GM12878 (cell line): ENCODE measurements at regions not wholly inside any gene's neighbourhood (a gene's known extent, or its start where the extent isn't known, plus 50 kb on each side); places are given as distances from the start of the nearest gene placed in this dataset.

Experiments used
- ATAC-seq: fragments of 200-7000 bp; cut with Tn5 transposase; 3 replicates; pipeline ENCODE4 v1.9.1; 2020; ENCODE audit warnings: mild to moderate bottlenecking, moderate library complexity
- BruUV-seq: library from RNA; stranded (reverse); fragments of 400-500 nt; replicated peaks from 2 replicates; lab custom pipeline; 2021; lab: Mats Ljungman, UMichigan
- CTCF ChIA-PET: fragments of 300-600 bp; sonication (Branson Sonifier 250); formaldehyde crosslinking; extraction: SDS; loops from one replicate; lab custom pipeline; 2021; ENCODE audit warnings: inconsistent platforms; lab: Yijun Ruan, JAX
- POLR2A ChIA-PET: fragments of 350-600 bp; formaldehyde crosslinking; extraction: SDS; loops from one replicate; lab custom pipeline; 2021; ENCODE audit warnings: inconsistent platforms; lab: Charles Lee
- RAD21 ChIA-PET: fragments of 300-600 bp; sonication (Branson Sonifier 250); formaldehyde crosslinking; loops from one replicate; lab custom pipeline; 2023; ENCODE audit warnings: antibody characterized with exemption; ENCODE audit not compliant: unreplicated experiment; lab: Charles Lee
- SMC1A ChIA-PET: fragments of 300-600 bp; sonication (Branson Sonifier 250); formaldehyde crosslinking; loops from one replicate; lab custom pipeline; 2023; ENCODE audit not compliant: unreplicated experiment, uncharacterized antibody; lab: Charles Lee
- DNase-seq: peaks from one replicate; pipeline ENCODE4 v3.0.0-alpha.2; 2011; ENCODE audit warnings: low read depth, low spot score
- FAIRE-seq: peaks from 3 replicates; lab custom pipeline; 2011; peaks lifted over from hg19 to GRCh38; lab: Jason Lieb, UNC
- H2AFZ ChIP-seq: 2 replicates; pipeline ENCODE4 v1.6.0; 2011; ENCODE audit warnings: low read depth, low read length, control low read depth; ENCODE audit not compliant: control insufficient read depth
- H3K27ac ChIP-seq: 2 replicates; pipeline ENCODE4 v1.5.1; 2011; ENCODE audit warnings: control low read depth; ENCODE audit not compliant: control insufficient read depth, insufficient read depth
- H3K27me3 ChIP-seq, 2 experiments: replicated peaks in 1 of 2; 2 replicates each; pipeline versions ENCODE4 v1.6.0 to v1.6.1; 2011; ENCODE audit warnings: low read length in 1 of 2; ENCODE audit not compliant: control insufficient read depth in 2 of 2, insufficient read depth in 2 of 2
- H3K36me3 ChIP-seq, 2 experiments: 2 replicates each; pipeline ENCODE4 v1.5.1; 2011; ENCODE audit warnings: low read length in 1 of 2; ENCODE audit not compliant: control insufficient read depth in 2 of 2, insufficient read depth in 2 of 2
- H3K4me1 ChIP-seq: 2 replicates; pipeline ENCODE4 v1.6.1; 2011; ENCODE audit warnings: mild to moderate bottlenecking, low read length, moderate library complexity, mixed read lengths; ENCODE audit not compliant: control insufficient read depth, insufficient read depth
- H3K4me2 ChIP-seq: 2 replicates; pipeline ENCODE4 v1.6.0; 2011; ENCODE audit warnings: control low read depth; ENCODE audit not compliant: control insufficient read depth, insufficient read depth
- H3K4me3 ChIP-seq: fragments of 200-600 bp; sonication (generic); 2 replicates; pipeline ENCODE4 v1.5.1; 2016
- H3K79me2 ChIP-seq: 2 replicates; pipeline ENCODE4 v1.6.0; 2011; ENCODE audit warnings: low read length; ENCODE audit not compliant: control insufficient read depth, insufficient read depth
- H3K9ac ChIP-seq: 2 replicates; pipeline ENCODE4 v1.8.0; 2011; ENCODE audit warnings: low read length, control low read depth, mixed read lengths; ENCODE audit not compliant: control insufficient read depth, insufficient read depth
- H3K9me3 ChIP-seq: replicated peaks from 3 replicates; pipeline ENCODE4 v1.5.1; 2011; ENCODE audit warnings: mild to moderate bottlenecking, low read length; ENCODE audit not compliant: control insufficient read depth, insufficient read depth
- H4K20me1 ChIP-seq: 2 replicates; pipeline ENCODE4 v1.6.0; 2011; ENCODE audit not compliant: control insufficient read depth, insufficient read depth
- ASH2L ChIP-seq: fragments of 300-600, 200-600 bp; sonication (generic); IDR thresholded peaks from 2 replicates; pipeline ENCODE4 v1.6.1; 2017; ENCODE audit warnings: low read depth, mild to moderate bottlenecking, borderline replicate concordance
- EZH2 ChIP-seq: IDR thresholded peaks from 2 replicates; pipeline ENCODE4 v1.6.1; 2012; ENCODE audit warnings: low read depth, mild to moderate bottlenecking, control low read depth, inconsistent platforms, low read length, borderline replicate concordance; ENCODE audit not compliant: control insufficient read depth
- HDAC6 ChIP-seq: fragments of 200-600 bp; sonication (generic); IDR thresholded peaks from one replicate; pipeline ENCODE4 v1.8.0; 2017; ENCODE audit warnings: antibody characterized with exemption; ENCODE audit not compliant: unreplicated experiment
- NFYA ChIP-seq: IDR thresholded peaks from 2 replicates; pipeline ENCODE4 v1.6.1; 2011; ENCODE audit warnings: low read depth, mild to moderate bottlenecking, low read length, improper control_type of control experiment, borderline replicate concordance
- NFYB ChIP-seq: IDR thresholded peaks from 2 replicates; pipeline ENCODE4 v1.6.1; 2011; ENCODE audit warnings: low read depth, mild to moderate bottlenecking, low read length, improper control_type of control experiment, moderate library complexity; ENCODE audit not compliant: insufficient read depth
- PKNOX1 ChIP-seq: fragments of 450-650 bp; IDR thresholded peaks from 2 replicates; pipeline ENCODE4 v1.6.1; 2016; ENCODE audit warnings: mild to moderate bottlenecking
- SMAD1 ChIP-seq: fragments of 450-650 bp; IDR thresholded peaks from 2 replicates; pipeline ENCODE4 v1.6.1; 2018; ENCODE audit warnings: mild to moderate bottlenecking, low read depth; ENCODE audit not compliant: partially characterized antibody
- SMAD5 ChIP-seq: IDR thresholded peaks from 2 replicates; pipeline ENCODE4 v1.6.1; 2016; ENCODE audit warnings: antibody characterized with exemption, low read depth
- SREBF2 ChIP-seq: IDR thresholded peaks from 2 replicates; pipeline ENCODE4 v1.6.1; 2012; ENCODE audit warnings: mild to moderate bottlenecking, low read length
- SRF ChIP-seq, 2 experiments: IDR thresholded peaks; 2 replicates each; pipeline ENCODE4 v1.6.1; 2011; ENCODE audit warnings: low read depth in 2 of 2, low read length in 2 of 2, mild to moderate bottlenecking in 1 of 2, moderate library complexity in 1 of 2
- TBL1XR1 ChIP-seq: IDR thresholded peaks from 2 replicates; pipeline ENCODE4 v1.6.1; 2012; ENCODE audit warnings: low read depth, low read length, improper control_type of control experiment
- TCF12 ChIP-seq: IDR thresholded peaks from 2 replicates; pipeline ENCODE4 v1.6.1; 2011; ENCODE audit warnings: low read depth, mild to moderate bottlenecking, low read length
- WRNIP1 ChIP-seq: IDR thresholded peaks from 2 replicates; pipeline ENCODE4 v1.6.1; 2011; ENCODE audit warnings: low read depth, low read length, improper control_type of control experiment, borderline replicate concordance
- YY1 ChIP-seq: IDR thresholded peaks from 2 replicates; pipeline ENCODE4 v1.6.1; 2011; ENCODE audit warnings: low read depth, mild to moderate bottlenecking, low read length
- ZNF384 ChIP-seq: IDR thresholded peaks from 2 replicates; pipeline ENCODE4 v1.6.1; 2012; ENCODE audit warnings: low read depth, mild to moderate bottlenecking, low read length, improper control_type of control experiment, borderline replicate concordance
- WGBS: methylation state at CpG from one replicate; pipeline ENCODE4 v1.1.6; 2016; ENCODE audit warnings: low lambda C conversion rate; ENCODE audit not compliant: insufficient replicate concordance, insufficient coverage; ENCODE audit errors: missing lambda C conversion rate; 5-methylcytosine and 5-hydroxymethylcytosine counted together
- in situ Hi-C: fragments of 300-500 bp; cut with MboI; formaldehyde crosslinking; loops from 9 replicates; pipeline ENCODE4 v1.14.3; 2018; ENCODE audit warnings: mixed read lengths
- intact Hi-C: fragments of 100-400 bp; cut with micrococcal nuclease; formaldehyde crosslinking; loops from one replicate; pipeline ENCODE4 v1.14.2; 2022; ENCODE audit not compliant: unreplicated experiment
- TF ChIP-seq, protein P1 (sequence below): IDR thresholded peaks from 2 replicates; pipeline ENCODE4 v1.6.1; 2012; ENCODE audit warnings: mild to moderate bottlenecking, low read depth, low read length

DNA sequence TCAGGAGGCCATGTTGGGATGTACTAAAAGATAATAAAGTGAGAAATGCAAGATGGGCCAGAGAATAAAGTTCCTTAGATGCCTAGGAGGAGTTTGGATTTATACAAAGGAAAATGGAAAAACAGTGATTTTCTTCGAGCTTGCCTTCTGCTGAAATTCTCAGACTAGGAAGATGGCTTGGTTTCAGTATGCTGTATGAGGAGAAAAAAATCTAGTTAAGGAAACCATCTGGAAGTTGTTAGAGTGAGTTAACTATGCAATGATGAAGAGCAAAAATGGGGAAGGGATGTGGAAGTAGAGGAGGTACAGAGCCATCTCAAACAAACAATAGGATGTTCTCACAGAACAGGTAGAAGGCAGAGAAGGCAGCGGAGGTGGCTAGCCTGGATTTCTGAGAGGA is 162.9 kb upstream of the FTMT start:
- no peaks in the 10 kb centered on the region for H3K27me3 ChIP-seq
- intact Hi-C loops (no loop called here), in situ Hi-C loops (no loop called here)
- BruUV-seq = no TSS peak
- no peaks in the 10 kb centered on the region for H3K4me1 ChIP-seq
- no peak for ATAC-seq
- POLR2A ChIA-PET = no interaction called here
- H3K79me2 ChIP-seq = no peaks in the 10 kb centered on the region
- TF ChIP-seq YY1 (no peak), NFYA (no peak), WRNIP1 (no peak), TCF12 (no peak), SMAD5 (no peak)
- SMC1A ChIA-PET = no interaction called here
- RAD21 ChIA-PET = no interaction called here
- H3K4me3 ChIP-seq = no peak overlapping the region
- FAIRE-seq = no peak
- no peaks in the 10 kb centered on the region for H4K20me1 ChIP-seq
- H3K9ac ChIP-seq = no peak overlapping the region
- no peaks in the 10 kb centered on the region for H3K9me3 ChIP-seq
- H2AFZ ChIP-seq = no peak overlapping the region
- no peak overlapping the region for H3K4me2 ChIP-seq
- no peak for DNase-seq
- WGBS = 33% methylated on average over 2 of the region's 2 CpGs
- H3K36me3 ChIP-seq = no peaks in the 10 kb centered on the region
- CTCF ChIA-PET = no interaction called here
- H3K27ac ChIP-seq = no peak overlapping the region

- BruUV-seq = no TSS peak
- Histone ChIP-seq H3K27ac (no peak overlapping the region), H3K79me2 (no peaks in the 10 kb centered on the region), H3K4me2 (no peak overlapping the region), H3K4me3 (no peak overlapping the region), H3K9ac (no peak overlapping the region), H3K36me3 (no peaks in the 10 kb centered on the region), H3K27me3 (no peaks in the 10 kb centered on the region), H2AFZ (no peak overlapping the region), H3K4me1 (no peaks in the 10 kb centered on the region), H4K20me1 (no peaks in the 10 kb centered on the region), H3K9me3 (no peaks in the 10 kb centered on the region)
- DNase-seq (no peak), FAIRE-seq (no peak), ATAC-seq (no peak)
- intact Hi-C loops = no loop called here
- ChIA-PET SMC1A (no interaction called here), RAD21 (no interaction called here), POLR2A (no interaction called here), CTCF (no interaction called here)
- in situ Hi-C loops = no loop called here
- TF ChIP-seq EZH2 (no peak), ASH2L (no peak), HDAC6 (no peak), SMAD1 (no peak), PKNOX1 (no peak), SREBF2 (no peak), NFYB (no peak), TBL1XR1 (no peak), ZNF384 (no peak), SRF (IDR thresholded peaks at IDR 0.05; ENCODE audit: low read depth in 2 of 2, low read length in 2 of 2) (no peak)
- TF ChIP-seq, protein P1, sequence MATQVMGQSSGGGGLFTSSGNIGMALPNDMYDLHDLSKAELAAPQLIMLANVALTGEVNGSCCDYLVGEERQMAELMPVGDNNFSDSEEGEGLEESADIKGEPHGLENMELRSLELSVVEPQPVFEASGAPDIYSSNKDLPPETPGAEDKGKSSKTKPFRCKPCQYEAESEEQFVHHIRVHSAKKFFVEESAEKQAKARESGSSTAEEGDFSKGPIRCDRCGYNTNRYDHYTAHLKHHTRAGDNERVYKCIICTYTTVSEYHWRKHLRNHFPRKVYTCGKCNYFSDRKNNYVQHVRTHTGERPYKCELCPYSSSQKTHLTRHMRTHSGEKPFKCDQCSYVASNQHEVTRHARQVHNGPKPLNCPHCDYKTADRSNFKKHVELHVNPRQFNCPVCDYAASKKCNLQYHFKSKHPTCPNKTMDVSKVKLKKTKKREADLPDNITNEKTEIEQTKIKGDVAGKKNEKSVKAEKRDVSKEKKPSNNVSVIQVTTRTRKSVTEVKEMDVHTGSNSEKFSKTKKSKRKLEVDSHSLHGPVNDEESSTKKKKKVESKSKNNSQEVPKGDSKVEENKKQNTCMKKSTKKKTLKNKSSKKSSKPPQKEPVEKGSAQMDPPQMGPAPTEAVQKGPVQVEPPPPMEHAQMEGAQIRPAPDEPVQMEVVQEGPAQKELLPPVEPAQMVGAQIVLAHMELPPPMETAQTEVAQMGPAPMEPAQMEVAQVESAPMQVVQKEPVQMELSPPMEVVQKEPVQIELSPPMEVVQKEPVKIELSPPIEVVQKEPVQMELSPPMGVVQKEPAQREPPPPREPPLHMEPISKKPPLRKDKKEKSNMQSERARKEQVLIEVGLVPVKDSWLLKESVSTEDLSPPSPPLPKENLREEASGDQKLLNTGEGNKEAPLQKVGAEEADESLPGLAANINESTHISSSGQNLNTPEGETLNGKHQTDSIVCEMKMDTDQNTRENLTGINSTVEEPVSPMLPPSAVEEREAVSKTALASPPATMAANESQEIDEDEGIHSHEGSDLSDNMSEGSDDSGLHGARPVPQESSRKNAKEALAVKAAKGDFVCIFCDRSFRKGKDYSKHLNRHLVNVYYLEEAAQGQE = no peak
These were observed 160.2 kb upstream of the FTMT start for GRCh38 chr5:121691478-121691877.
